ENCODE measurements at regions not wholly inside any gene's neighbourhood (a gene's known extent, or its start where the extent isn't known, plus 50 kb on each side); places are given as distances from the start of the nearest gene placed in this dataset.

GRCh38 chr6:148286563-148286962, 56.1 kb upstream of the SASH1 start:
- H3K79me1 ChIP-seq (ENCODE audit: low read depth, low read length): no peaks in the 10 kb centered on the region
- DNase-seq (ENCODE audit: low read depth in 1 of 2, low spot score in 2 of 2) (no peak), FAIRE-seq (no peak)
- no peak overlapping the region for H2BK15ac ChIP-seq (ENCODE audit: low read length)
- no peak overlapping the region for H2BK12ac ChIP-seq (ENCODE audit: low read depth, low read length)
- no peak overlapping the region for H2AFZ ChIP-seq (ENCODE audit: low read length)
- no peak overlapping the region for H2BK5ac ChIP-seq (ENCODE audit: low read depth, low read length)
- H3K9ac ChIP-seq (replicated peaks in 1 of 4; ENCODE audit: extremely low read depth in 1 of 4, low read depth in 3 of 4, low read length in 3 of 4): no peak overlapping the region
- H2BK120ac ChIP-seq (replicated peaks; ENCODE audit: low read depth, low read length): no peak overlapping the region
- no peak overlapping the region for H2AK5ac ChIP-seq (ENCODE audit: low read depth, low read length)
- no peaks in the 10 kb centered on the region for H4K20me1 ChIP-seq (replicated peaks in 1 of 2; ENCODE audit: control insufficient read depth in 1 of 2, insufficient read depth in 2 of 2, low read length in 2 of 2)
- H3K56ac ChIP-seq (replicated peaks; ENCODE audit: insufficient read length, low read depth, low read length): no peak overlapping the region
- no peaks in the 10 kb centered on the region for H3K23me2 ChIP-seq (ENCODE audit: low read depth, low read length)
- H3K27me3 ChIP-seq (replicated peaks in 1 of 4; ENCODE audit: control insufficient read depth in 3 of 4, extremely low read depth in 1 of 4, insufficient read depth in 3 of 4, low read length in 3 of 4): no peaks in the 10 kb centered on the region
- H3K4me1 ChIP-seq (replicated peaks in 1 of 4; ENCODE audit: control insufficient read depth in 3 of 4, insufficient read depth in 4 of 4, low read length in 3 of 4): no peaks in the 10 kb centered on the region
- POLR2A ChIA-PET (ENCODE audit: partially characterized antibody): interaction anchor here (1.2 kb wide), 1 partner anchor 14 kb away, joined by 4 read pairs; no protein-coding TSS in a partner anchor
- CTCF ChIA-PET (ENCODE audit: partially characterized antibody): interaction anchor here (0.6 kb wide), 1 partner anchor 11 kb away, joined by 3 read pairs; no protein-coding TSS in a partner anchor
- no peak overlapping the region for H3K4ac ChIP-seq (replicated peaks; ENCODE audit: insufficient read length, low read depth, low read length)
- no peak overlapping the region for H3K4me3 ChIP-seq (ENCODE audit: extremely low read depth in 1 of 4, insufficient read depth in 2 of 4, low read depth in 3 of 4, low read length in 4 of 4)
- H4K8ac ChIP-seq (ENCODE audit: extremely low read depth, insufficient read depth, low read length): no peak overlapping the region
- no peak overlapping the region for H3K27ac ChIP-seq (ENCODE audit: low read depth, low read length)
- H3K9me3 ChIP-seq (ENCODE audit: insufficient read depth in 2 of 2, low read depth in 1 of 2, low read length in 1 of 2): no peaks in the 10 kb centered on the region
- TF ChIP-seq SIRT6 (IDR thresholded peaks at IDR 0.05; ENCODE audit: low read length) (no peak), TAF7 (optimal IDR thresholded peaks at IDR 0.05; ENCODE audit: borderline replicate concordance, low read depth, low read length) (no peak), KDM1A (IDR thresholded peaks at IDR 0.05; ENCODE audit: borderline replicate concordance, low read length) (no peak), RNF2 (IDR thresholded peaks at IDR 0.05; ENCODE audit: borderline replicate concordance, low read depth, low read length, missing control alignments, poor library complexity, severe bottlenecking) (no peak), SIX5 (IDR thresholded peaks at IDR 0.05; ENCODE audit: low read depth, low read length) (no peak), TCF12 (IDR thresholded peaks at IDR 0.05; ENCODE audit: low read depth, low read length) (no peak), ATF2 (IDR thresholded peaks at IDR 0.05; ENCODE audit: low read length) (no peak), MAFK (IDR thresholded peaks at IDR 0.05; ENCODE audit: low read depth, low read length) (no peak)
- no peak overlapping the region for H2BK20ac ChIP-seq (ENCODE audit: low read length)
- no peak overlapping the region for H3K4me2 ChIP-seq (ENCODE audit: insufficient read depth in 1 of 2, low read depth in 2 of 2, low read length in 2 of 2)
- no peaks in the 10 kb centered on the region for H3K79me2 ChIP-seq (ENCODE audit: control insufficient read depth in 1 of 2, insufficient read depth in 2 of 2, low read length in 2 of 2)
- no peak overlapping the region for H3K14ac ChIP-seq (ENCODE audit: insufficient read length)
- H3K36me3 ChIP-seq (ENCODE audit: control insufficient read depth in 2 of 4, insufficient read depth in 4 of 4, low read length in 3 of 4): no peaks in the 10 kb centered on the region
- no peak overlapping the region for H3K18ac ChIP-seq (ENCODE audit: extremely low read depth, low read length)
- 94% methylated on average over 5 of the region's 5 CpGs; no CpG with 5 or more reads in 1 of the 2 experiments for WGBS, 2 experiments (ENCODE audit: extremely low coverage in 1 of 2, insufficient coverage in 1 of 2, insufficient read length in 1 of 2, insufficient replicate concordance in 2 of 2, low coverage in 1 of 2, low lambda C conversion rate in 2 of 2, missing lambda C conversion rate in 1 of 2)
- H4K5ac ChIP-seq (ENCODE audit: insufficient read length, low read depth, low read length): no peak overlapping the region
- no peak overlapping the region for H4K91ac ChIP-seq (replicated peaks; ENCODE audit: insufficient read length, low read length)
- no peak overlapping the region for H3K23ac ChIP-seq (ENCODE audit: insufficient read length)

Measured in H1 (cell line).